Kidney capillary endothelial cell (primary cell): ENCODE measurements at regions not wholly inside any gene's neighbourhood (a gene's known extent, or its start where the extent isn't known, plus 50 kb on each side); places are given as distances from the start of the nearest gene placed in this dataset.

Experiments used
- DNase-seq: peaks from one replicate; pipeline ENCODE4 v3.0.0-alpha.2; 2018; ENCODE audit warnings: low spot score

- no peak for DNase-seq
Observed at GRCh38 chr2:61722318-61722717, 131.5 kb downstream of the FAM161A start.

DNA sequence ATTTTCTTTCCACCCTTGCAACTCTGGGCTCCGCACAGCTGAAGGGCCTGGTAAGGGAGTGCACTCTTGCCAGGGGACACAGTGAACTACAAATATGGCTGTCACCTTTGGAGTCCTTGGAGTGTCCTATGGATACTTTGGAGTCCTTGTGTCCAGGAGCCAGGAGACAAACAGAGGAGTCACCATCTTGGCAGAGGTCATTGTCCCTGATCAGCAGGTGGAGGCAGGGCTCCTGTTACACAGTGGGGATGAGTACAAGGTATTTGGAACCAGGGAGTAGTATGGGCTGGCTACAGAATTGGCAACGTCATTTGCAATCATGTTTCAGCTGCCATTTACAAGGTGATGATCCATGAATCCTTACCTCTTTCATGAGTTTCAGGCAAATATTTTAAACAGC is 132.5 kb downstream of the FAM161A start:
- no peak for DNase-seq

- no peak for DNase-seq
Observed at GRCh38 chr2:61720911-61721310, 132.9 kb downstream of the FAM161A start.

DNA sequence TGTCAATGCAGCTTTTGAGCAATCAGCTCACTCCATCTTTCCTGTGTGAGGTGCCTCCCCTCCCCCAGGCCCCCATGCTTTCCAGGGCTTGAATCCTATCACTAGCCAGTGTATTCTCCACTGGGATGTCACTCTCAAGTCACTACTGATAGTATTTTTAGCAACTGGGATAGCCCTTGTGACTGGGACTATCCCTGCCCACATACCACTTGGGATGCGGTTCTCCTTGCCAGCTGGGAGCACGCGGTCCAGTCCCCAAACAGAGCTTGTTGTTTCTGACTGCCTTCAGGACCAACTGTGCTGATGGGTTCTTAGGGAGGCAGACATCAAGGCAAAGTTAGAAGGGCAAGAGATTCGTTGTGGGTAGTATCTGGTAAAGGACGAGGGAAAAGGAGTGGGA is 134.9 kb downstream of the FAM161A start:
- no peak for DNase-seq

DNA sequence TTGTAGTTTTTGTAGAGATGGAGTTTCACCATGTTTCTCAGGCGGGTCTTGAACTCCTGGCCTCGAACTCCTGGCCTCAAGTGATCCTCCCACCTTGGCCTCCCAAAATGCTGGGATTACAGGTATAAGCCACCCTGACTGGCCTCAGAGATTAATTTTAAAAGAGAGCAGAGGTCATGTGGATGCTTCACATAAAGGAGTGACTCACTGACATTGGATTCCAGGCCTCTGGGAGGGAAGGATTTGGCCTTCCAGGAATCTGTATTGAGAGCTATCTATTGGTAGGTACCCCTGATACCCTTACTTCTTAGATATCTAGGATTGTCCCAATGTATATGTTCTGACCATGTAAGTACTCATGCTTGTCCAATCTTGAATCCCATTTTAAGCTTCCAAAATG is 138.4 kb downstream of the FAM161A start:
- no peak for DNase-seq

GRCh38 chr2:61714210-61714609 is 139.7 kb downstream of the FAM161A start:
- no peak for DNase-seq

DNA sequence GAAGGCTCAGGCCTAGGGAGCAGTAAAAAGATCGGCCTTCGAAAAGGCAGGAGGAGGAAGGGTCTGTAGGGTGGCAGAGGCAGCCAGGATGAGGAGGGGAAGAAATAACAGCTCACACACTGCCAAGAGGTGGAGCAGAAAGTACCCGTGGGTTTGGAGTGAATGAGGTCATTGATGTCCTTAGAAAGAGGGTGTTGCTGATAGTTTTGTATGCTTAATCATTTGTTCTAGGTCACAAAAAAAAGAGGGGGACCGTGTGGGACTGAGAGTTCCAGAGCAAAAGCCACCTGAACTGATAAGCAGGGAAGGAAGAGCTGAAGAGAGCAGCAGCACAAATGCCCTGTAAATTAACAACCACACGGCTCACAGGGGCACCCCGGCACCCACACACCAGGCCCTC is 140.4 kb downstream of the FAM161A start:
- no peak for DNase-seq

DNA sequence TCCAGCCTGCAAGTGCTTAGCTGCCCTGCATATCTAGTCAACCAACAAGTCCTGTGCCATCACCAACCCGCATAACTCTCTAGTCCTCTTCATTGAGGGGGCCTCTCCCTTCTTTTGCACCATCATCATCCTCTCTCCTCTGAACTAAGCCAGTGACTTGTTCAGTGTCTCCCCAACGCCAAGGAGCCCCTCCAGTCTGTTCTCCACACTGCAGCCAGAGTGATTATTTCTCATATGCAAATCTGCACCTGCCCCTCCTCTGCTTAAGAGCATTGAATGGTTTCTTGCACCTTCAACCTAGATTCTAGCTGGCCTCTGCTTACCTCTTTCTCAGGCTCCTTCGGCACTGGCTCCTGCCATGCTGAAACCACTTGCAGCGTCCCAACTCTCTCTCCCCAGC is 141.8 kb downstream of the FAM161A start:
- DNase-seq = no peak

DNA sequence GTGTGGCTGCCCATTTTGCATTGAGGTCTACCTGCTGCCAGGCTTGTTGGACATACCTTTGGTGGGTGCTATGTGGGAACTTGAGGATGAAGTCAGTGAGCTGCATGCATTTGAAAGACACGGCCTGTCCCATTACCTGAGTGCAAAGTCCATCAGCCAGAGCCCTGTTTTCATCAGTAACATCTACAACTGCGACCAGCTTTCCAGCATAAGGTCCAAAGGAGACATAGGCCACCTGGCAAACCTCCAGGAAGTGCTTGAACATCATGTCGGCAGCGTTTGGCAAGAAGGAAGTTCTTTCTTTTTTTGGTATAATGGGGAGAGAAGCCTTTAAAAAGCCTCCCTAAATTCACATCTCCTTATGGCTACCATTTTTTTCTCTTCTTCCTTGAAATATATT is 143.1 kb downstream of the FAM161A start:
- no peak for DNase-seq

- no peak for DNase-seq
Observed at GRCh38 chr2:61707984-61708852, 145.6 kb downstream of the FAM161A start.

- no peak for DNase-seq
Observed at GRCh38 chr2:61705625-61706024, 148.2 kb downstream of the FAM161A start.

GRCh38 chr2:61704364-61704763 is 149.5 kb downstream of the FAM161A start:
- DNase-seq = no peak

GRCh38 chr2:61702088-61702467 is 151.8 kb downstream of the FAM161A start:
- DNase-seq = no peak

DNA sequence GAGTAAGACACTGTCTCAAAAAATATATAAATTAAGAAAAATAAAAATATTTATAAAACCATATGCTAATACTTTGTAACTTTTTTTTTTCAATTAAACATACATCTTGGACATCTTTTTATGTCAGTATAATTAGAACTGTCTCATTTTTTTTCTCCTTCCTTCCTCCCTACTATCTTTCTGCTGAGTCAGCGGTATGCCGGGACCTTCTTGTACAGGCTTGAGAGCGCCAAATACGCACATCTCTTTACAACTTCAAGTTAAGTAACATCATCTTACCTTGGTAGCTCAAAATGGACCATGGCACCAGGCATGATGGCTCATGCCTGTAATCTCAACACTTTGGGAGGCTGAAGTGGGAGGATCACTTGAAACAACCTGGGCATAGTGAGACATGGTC is 153.4 kb downstream of the FAM161A start:
- no peak for DNase-seq

GRCh38 chr2:61694312-61695274 is 156.4 kb upstream of the XPO1 start:
- DNase-seq = peak; percentile 63

- no peak for DNase-seq
Observed at GRCh38 chr2:61693744-61694143, 155.6 kb upstream of the XPO1 start.

DNA sequence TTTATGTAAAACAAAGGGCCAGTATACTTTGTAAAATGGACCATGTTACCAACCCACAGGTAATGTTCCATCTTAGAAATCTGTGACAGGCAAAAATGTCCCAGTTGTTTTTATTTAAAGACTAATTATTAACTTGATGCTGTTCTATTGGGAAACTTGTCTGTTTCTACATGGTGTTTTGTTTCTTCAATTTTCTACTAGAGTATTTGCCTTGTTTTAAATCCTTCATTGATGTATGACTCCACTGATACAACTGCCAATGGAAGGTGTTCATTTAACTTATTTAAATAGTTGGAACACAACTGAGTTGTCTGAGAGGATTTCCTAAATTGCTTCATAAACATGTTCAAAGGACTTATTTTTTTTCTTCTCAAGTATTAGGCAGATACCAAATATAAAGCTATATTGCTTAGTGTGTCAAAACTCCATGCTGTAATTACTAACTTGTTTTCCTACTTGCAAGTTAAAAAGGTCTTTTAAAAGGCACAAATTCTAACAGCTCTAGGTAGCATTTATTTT is 152.0 kb upstream of the XPO1 start:
- DNase-seq = no peak

- no peak for DNase-seq
Observed at GRCh38 chr2:61689568-61689967, 151.4 kb upstream of the XPO1 start.

GRCh38 chr2:61688369-61689334 is 150.5 kb upstream of the XPO1 start:
- DNase-seq = no peak

DNA sequence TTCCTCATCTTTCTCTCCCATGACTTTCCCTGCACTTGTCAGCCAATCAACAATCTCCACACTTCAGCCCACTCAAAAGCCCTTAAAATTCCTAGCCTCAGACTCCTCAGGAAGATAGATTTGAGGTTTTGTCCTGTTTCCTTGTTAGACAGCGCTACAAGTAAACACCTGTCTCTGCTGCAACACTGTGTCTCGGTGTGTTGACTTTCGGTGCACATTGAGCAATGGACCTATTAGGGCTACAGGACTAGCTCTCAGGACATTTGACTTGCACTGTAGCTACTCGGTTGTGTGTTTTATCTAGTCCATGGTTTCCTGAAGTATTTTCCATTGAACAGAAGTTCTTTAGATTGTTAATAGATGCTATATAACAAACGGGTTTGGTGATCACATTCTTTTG is 140.9 kb upstream of the XPO1 start:
- no peak for DNase-seq

DNA sequence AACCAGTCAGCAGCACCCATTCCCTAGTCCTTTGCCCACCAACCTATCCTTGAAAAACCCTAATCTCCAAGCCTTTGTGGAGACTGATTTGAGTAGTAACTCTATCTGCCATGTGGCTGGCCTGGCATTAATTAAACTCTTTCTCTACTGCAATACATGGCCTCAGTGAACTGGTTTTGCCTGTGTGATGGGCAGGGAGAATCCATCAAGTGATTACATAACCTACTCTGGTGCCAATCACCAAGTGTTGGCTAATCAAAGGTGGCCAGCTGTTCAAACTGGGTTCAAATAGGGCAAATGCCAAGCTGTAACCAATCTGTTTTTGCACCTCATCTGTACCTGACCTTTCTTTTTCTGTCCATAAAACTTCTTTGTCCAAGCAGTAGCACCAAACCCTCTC is 139.8 kb upstream of the XPO1 start:
- DNase-seq = no peak

DNA sequence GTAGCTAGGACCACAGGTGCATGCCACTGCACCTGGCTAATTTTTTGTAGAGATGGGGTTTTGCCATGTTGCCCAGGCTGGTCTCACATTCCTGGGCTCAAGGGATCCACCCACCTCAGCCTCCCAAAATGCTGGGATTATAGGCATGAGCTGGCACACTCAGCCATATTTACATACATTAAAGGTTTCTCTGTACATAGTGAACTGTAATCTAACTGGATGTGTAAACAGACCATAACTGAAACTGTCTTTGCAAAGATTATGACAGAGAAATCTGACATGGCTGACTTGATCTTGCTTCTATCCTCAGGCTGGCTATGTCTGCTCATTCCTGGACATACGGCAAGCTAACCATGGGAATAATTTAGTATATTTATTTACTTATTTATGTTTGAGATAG is 139.2 kb upstream of the XPO1 start:
- DNase-seq = no peak
